GM19240 (cell line): ENCODE measurements at regions not wholly inside any gene's neighbourhood (a gene's known extent, or its start where the extent isn't known, plus 50 kb on each side); places are given as distances from the start of the nearest gene placed in this dataset.

Source experiments
- DNase-seq: peaks from one replicate; pipeline ENCODE4 v3.0.0; 2011; ENCODE audit warnings: low spot score; ENCODE audit not compliant: insufficient read length

- no peak for DNase-seq
Measured at GRCh38 chr6:104226790-104227446, 632.8 kb downstream of the HACE1 start.

- DNase-seq: no peak
Measured at GRCh38 chr6:104218116-104218515, 641.6 kb downstream of the HACE1 start.

DNA sequence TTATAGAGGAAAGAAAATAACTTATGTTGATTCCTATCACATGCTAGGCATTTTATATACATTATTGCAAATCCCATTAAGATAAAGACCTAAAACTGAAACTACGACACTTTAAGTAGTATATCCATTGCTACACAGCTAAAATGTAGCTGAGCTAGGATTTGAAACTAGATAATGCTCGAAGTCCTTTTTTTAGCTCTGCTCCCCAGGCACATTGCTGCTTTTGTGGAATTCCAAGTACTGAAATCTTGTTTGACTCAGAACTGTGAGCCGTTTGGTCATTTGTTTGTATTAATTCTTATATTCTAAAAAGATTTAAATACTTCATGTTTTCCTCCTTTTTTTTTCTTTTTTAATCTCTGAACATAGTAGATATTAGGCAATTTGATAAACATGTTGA lies 644.8 kb downstream of the HACE1 start:
- no peak for DNase-seq

DNA sequence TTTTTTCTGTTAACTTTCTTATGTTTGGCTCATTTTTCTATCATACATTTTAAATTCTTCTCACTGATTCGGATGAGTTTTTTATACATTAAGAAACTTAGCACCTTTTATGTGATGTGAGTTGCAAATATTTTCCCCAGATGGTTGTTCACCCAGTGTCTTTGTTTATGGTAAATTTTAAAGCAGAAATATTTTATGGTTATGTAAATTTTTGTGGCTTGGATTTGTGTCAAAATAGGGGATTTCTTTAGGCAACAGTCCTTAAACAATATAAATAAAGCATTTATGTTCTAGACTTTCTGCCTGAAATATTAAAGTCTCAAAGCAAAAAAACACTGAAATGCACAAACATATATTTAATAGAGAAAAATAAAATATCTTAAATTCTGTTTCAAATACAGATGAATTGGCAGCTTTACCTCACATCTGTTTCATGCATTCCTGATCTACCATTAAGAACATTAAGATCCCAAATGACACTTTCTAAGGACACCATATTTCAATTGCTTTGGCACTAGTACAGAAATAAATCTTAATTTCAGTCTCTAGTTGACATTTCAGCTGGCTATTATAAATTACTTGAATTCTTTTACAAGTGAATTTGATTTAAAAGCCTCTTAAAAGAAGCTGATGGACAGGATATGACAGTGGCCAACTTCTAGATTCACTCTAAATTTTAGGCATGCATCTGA lies 646.6 kb downstream of the HACE1 start:
- no peak for DNase-seq

- DNase-seq: no peak
Measured at GRCh38 chr6:104207635-104208034, 652.1 kb downstream of the HACE1 start.

GRCh38 chr6:104201557-104201956 lies 658.2 kb downstream of the HACE1 start:
- no peak for DNase-seq

DNA sequence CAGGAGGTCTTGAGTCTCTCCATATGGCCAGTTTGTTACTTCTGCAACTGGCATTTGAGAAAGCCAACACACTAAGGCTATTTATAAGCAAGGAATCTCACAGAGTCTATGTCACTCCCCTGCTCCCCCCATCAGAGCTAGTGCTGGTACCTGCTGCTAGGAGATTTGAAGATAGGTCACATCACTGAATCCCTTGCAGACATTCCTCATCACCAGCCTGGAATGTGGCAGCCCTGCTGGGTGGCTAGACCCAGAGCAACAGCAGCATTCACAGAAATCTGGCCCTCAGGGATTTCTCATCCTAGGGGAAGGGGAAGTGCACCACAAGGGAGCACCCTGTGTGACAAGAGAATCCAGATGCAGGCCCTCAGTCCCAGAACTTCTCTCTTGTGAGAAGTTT lies 672.1 kb downstream of the HACE1 start:
- DNase-seq: no peak

GRCh38 chr6:104186831-104187230 lies 672.9 kb downstream of the HACE1 start:
- DNase-seq: no peak

GRCh38 chr6:104183816-104184435 lies 675.8 kb downstream of the HACE1 start:
- DNase-seq: no peak

DNA sequence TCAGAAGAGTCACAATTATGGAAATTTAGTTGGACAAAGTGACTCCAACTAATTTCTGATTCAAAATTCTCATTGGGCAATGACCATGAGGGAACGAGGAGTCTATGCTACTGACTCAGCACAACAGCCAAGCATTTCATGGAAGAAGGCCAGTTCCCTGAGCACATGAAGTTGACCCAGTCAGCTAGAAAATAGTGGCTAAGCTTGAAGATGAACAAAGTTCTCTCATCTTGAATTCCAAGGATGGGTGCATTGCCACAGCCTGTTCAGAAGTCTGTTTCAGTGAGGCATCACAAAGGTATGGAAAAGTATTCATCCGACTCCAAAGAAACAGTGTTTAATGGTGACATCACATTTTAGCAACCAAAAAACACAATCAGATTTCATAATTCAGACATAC lies 676.9 kb downstream of the HACE1 start:
- DNase-seq: no peak

- DNase-seq: no peak
Measured at GRCh38 chr6:104173668-104174067, 686.1 kb downstream of the HACE1 start.

DNA sequence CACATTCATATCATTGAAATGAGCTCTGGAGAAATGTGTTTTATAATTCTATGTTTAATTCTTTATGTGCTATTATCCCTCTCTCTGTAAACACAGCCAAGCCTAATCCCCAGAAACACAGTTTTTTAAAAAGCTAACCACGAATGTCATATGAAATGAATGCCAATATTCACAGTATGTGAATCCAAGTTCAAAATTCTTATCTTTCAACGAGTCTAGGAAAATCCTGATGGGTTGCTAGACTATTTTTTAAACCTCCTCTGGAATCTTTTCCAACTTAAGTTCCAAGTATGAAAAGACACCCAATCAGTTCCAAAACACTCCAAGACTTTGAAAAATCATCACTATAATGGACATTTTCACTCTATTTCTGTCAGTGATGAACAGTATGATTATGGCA lies 689.3 kb downstream of the HACE1 start:
- DNase-seq: no peak

GRCh38 chr6:104166055-104166668 lies 693.6 kb downstream of the HACE1 start:
- DNase-seq: no peak

- no peak for DNase-seq
Measured at GRCh38 chr6:104162036-104162669, 697.6 kb downstream of the HACE1 start.

GRCh38 chr6:104159045-104159618 lies 700.6 kb downstream of the HACE1 start:
- DNase-seq: no peak

DNA sequence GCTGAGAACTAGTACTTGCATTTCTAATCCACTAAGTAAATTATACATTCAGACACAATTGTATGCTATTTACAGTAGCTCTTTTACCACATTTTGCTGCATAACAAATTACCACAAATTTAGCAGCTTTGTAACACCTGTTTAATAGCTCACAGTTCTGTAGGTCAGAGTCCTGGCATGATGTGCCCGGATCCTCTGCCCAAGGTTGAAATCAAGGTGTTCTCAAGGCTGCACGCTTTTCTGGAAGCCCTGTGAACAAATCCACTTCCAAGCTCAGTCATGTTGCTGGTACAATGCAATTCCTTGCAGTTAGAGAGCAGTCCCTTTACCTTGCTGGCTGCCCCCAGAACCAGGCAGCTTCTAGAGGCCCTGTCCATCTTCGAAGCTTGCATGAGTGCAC lies 716.0 kb downstream of the HACE1 start:
- no peak for DNase-seq

DNA sequence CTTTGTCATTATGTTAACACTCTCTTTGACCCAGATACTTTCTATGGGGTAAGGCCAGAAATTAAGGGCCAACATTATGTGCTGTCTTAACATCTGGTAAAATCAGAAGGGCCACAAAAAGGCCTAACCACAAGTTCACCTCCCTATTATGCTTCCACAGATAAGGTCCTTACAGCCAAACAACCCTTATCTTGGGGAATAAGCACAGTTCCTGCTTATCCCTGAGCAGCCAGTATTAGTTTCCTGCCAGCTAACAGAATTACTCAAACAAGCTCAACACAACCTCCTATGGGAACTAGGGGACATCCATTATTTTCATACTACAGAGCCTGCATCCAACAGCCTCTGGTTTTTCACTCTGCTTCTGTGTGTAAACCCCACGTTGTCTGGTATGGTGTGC lies 724.8 kb downstream of the HACE1 start:
- DNase-seq: no peak

GRCh38 chr6:104130343-104130742 lies 729.4 kb downstream of the HACE1 start:
- no peak for DNase-seq

- no peak for DNase-seq
Measured at GRCh38 chr6:104126315-104127005, 733.3 kb downstream of the HACE1 start.

DNA sequence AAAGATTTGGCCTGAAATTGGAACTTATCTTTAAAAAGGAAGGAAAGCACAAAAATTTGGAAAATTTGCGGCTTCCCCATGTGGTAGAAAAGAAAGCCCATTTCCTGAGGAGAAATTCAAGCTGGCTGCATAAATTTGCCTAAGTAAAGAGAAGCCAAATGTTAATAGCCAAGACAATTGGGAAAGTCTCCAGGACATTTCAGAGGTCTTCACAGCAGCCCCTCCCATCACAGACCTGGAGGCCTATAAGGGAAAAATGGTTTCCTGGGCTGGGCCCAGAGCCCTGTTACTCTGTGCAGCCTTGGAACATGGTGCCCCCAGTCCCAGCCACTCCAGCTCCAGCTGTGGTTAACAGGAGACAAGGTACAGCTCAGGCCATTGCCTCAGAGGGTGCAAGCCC lies 736.5 kb downstream of the HACE1 start:
- DNase-seq: no peak

DNA sequence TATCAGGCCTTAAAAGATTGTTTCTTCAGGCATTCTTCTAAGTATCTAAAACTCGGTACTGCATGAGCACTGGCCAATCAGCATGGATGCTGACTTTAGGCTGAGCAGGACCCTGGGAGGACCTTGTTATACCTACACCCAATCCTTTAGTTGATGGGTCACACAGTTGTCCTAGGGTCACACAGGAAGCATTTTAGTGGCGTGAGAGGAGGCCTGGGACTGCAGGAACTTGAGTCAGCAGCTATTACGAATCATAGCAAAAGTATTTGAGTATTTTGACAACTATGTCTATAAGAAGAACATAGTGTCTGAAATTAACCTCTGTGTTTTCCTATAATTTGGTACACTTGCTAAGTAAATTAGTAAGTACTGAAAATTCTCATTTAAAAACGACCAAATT lies 741.4 kb downstream of the HACE1 start:
- DNase-seq: no peak
